ENCODE measurements at regions not wholly inside any gene's neighbourhood (a gene's known extent, or its start where the extent isn't known, plus 50 kb on each side); places are given as distances from the start of the nearest gene placed in this dataset.

DNA sequence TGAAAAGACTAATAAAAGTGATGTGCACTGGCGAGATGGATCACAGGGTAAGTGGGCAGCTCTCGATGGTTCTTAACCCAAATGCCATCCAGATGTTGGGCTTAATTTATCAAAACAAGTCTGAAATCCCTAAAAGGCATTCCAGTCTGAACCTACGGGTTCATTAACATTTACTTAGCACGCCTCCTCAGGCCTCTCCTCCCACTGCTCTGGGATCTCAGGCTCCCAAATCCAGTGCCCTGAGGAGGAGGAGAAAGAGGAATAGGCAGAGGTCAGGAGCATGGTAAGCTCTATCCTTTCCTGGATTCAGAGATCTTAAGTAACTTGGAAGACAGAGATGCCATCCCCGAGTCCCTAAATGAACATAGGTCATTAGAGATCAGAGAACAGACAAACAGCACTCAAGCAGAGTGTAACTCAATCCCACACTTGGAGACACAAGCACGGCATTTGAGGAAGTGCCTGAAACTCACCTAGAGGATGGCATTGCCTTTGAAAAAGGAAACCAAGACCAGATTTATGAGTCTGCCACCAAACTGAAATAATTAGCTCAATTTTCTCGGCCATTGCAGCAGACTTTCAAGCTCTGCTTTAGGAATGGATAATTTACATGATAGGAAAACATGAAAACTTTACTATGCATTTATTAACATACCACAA, 140.9 kb downstream of the CXCL12 start:
- TF ChIP-seq FOXP2 (optimal IDR thresholded peaks at IDR 0.05; ENCODE audit: borderline replicate concordance, extremely low read depth, extremely low read length, insufficient read depth), result no peak
- TF ChIP-seq TAF1 (IDR thresholded peaks at IDR 0.05; ENCODE audit: borderline replicate concordance, insufficient read depth, low read length), result no peak
